Epithelial cell of prostate (primary cell): ENCODE measurements at regions not wholly inside any gene's neighbourhood (a gene's known extent, or its start where the extent isn't known, plus 50 kb on each side); places are given as distances from the start of the nearest gene placed in this dataset.

Source experiments
- DNase-seq: peaks from one replicate; pipeline ENCODE4 v3.0.0-alpha.2; 2011; ENCODE audit warnings: low read depth, low spot score
- H3K27ac ChIP-seq: fragments of 450-650 bp; 2 replicates; pipeline ENCODE4 v1.5.1; 2017; ENCODE audit warnings: mild to moderate bottlenecking

- H3K27ac ChIP-seq: peak overlapping the region; percentile 48
- no peak for DNase-seq
These were observed 309.1 kb downstream of the NSG2 start for GRCh38 chr5:174354571-174354970.

DNA sequence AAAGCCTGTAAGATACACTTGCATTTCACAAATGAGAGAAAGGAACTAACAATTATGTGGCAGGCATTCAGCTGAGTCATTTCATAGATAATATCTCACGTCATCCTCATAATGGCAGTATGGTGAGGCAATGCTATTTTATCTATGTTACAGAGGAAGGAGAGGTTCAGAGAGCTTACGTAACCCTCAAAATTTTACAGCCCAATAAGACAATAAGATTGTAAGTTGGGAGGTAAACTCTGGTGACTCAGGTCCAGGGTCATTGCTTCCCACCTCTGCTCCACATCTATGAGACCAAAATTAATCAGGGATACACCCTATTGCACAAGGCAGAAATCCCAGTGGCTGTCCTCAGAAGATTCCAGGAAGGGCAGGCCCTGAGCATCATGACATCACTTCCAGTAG is 309.7 kb downstream of the NSG2 start:
- peak; percentile 79 for DNase-seq
- H3K27ac ChIP-seq: peak overlapping the region; percentile 48

DNA sequence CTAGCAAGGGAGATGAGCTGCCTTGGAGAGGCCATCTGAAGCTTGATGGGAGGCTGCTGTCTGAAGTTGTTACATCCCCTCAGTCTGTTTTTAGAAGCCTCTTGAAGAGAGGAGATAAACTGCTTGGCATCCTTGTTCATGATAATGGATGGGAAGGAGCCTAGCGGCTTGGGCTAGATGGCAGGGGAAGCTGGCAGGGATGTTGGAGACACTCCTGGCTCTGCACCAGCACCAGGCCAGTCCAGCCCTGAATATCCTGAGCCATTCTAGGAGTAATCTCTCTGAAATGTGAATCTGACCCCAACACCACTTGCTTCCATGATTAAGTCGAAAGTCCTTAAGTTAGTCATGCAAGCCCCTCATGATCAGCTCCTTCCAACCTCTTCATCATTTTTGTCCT is 310.5 kb downstream of the NSG2 start:
- peak overlapping the region; percentile 48 for H3K27ac ChIP-seq

GRCh38 chr5:174356536-174356935 is 311.0 kb downstream of the NSG2 start:
- DNase-seq: no peak
- no peak overlapping the region for H3K27ac ChIP-seq

More for the DNA sequence above, 310.5 kb downstream of the NSG2 start:
- DNase-seq: no peak

DNA sequence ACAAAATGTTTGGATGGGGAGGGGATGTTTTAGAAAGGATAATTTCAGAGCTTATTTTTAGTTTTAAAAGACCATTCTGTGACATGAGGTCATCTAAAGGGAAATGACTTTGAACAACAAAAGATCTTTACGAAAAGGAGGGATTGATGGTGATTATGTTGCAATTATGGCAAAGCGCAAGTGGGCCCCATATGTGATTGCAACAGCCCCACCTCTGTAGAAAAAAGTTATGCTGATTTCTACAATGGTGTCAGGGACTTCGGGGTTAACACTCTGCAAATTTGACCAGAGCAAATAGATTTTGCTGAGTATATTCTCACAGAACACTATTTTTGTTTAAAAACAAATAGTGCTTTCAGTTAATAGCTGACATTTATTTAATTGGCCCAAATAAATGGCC is 312.8 kb downstream of the NSG2 start:
- no peak overlapping the region for H3K27ac ChIP-seq
- DNase-seq: no peak

DNA sequence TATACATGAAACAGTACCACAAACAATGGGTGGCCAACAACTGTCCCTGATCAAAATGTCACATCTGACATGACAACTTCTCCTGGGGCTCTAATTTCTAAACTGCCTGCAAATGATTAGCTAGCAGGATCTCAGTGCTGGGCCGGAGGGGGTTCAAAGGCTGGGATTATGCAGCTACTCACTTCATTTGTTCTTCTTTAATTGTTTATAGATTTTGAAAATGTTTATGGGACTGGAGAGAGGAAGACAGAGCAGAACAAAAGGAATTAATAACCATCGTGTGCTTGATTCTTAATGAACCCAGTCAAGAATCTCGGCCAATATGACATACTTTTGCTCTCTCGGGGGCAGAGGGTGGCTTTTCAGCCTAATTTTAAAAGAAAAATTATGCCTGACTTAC is 313.6 kb downstream of the NSG2 start:
- DNase-seq: no peak
- H3K27ac ChIP-seq: no peak overlapping the region

DNA sequence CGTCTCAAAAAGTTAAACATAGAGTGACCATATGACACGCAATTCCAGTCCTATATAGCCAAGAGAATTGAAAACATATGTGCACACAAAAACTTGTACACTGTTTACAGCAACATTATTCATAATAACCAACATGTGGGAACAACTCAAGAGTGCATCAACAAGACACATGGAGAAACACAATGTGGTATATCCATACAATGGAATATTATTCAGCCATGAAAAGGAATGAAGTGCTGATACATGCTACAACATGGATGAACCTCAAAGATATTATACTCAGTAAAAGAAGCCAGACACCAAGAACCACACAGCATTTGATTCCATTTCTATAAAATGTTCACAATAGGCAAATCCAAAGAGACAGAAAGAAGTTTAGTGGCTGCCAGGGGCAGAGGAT is 317.0 kb downstream of the NSG2 start:
- no peak overlapping the region for H3K27ac ChIP-seq
- no peak for DNase-seq

- DNase-seq: no peak
- no peak overlapping the region for H3K27ac ChIP-seq
These were observed 318.4 kb downstream of the NSG2 start for GRCh38 chr5:174363934-174364333.

GRCh38 chr5:174364676-174365075 is 319.2 kb downstream of the NSG2 start:
- DNase-seq: peak; percentile 33

DNA sequence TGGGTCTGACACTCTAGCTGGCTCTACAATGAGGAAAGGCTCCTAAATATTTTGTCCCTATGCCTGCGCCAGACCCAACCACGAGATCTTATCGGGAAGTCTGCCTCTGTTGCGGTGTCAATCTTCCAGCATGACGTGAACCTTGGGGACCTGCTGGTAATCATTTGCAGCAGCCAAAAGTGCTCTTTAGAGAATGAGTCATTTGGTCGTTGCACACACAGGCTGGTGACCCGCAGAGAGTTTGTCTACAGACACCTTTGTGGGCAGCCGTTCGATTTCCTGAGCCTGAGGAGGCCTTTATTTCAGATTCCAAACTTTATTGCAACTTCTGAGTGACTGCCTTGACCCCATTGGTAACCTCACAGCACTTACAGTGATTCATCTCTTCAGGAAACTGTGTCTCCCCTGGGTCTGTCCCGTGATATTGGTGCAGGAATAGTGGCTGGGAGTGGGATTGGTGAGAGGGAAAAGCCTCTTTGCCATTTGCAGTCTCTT is 326.1 kb downstream of the NSG2 start:
- DNase-seq: no peak
- H3K27ac ChIP-seq: no peak overlapping the region

More at GRCh38 chr5:174364676-174365075, 319.2 kb downstream of the NSG2 start:
- H3K27ac ChIP-seq: peak overlapping the region; percentile 26

GRCh38 chr5:174374206-174374605 is 328.7 kb downstream of the NSG2 start:
- DNase-seq: no peak

DNA sequence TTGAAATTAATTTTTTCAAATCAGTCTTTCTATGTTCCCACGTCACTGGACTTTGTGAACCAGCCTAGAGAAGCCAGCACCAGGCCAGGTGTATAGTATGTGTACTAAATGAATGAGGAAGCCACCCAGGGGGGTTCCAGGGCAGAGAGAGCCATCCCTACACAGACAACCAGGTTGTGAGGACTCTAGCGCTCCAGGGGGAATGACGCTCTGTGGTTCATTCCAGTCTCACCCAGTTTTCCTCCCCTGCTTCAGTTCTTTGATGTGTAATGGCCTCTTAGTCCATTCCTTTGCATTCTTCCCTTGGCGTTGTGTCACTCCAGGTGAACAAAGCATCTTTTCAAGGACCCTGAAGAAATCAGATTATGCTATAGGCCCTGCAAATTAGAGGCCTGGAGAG is 330.6 kb downstream of the NSG2 start:
- no peak for DNase-seq
- H3K27ac ChIP-seq: no peak overlapping the region

More at GRCh38 chr5:174374206-174374605, 328.7 kb downstream of the NSG2 start:
- H3K27ac ChIP-seq: no peak overlapping the region

DNA sequence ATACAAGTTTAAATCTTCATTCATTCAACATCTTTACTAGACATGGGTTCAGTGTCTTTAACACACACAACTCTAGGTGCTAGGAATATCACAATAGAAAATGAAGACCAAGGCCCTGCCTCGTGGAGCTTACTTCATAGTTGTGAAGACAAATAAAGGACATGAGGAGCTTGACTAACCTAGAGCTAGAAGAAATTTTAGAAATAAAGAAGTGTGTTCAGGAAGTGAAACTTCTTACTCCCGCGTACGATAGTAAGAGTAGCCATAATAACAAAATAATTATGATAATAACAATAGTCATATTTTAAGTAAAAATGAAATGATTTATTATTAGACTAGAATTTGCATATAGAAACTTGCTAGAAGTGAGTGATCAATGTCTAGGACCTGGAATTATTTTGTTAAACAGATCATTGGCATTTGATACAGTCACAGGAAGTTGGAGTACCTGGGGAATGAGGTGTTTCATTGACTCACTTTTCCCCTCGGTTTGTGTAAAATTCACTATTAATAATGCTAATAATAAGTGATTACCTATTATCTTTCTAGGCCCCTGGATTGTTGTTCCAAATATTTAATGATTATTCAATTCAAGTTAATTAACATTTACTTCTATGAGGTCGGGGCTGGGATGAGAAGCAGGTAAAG is 331.3 kb downstream of the NSG2 start:
- DNase-seq: no peak
- H3K27ac ChIP-seq: peak overlapping the region; percentile 59

DNA sequence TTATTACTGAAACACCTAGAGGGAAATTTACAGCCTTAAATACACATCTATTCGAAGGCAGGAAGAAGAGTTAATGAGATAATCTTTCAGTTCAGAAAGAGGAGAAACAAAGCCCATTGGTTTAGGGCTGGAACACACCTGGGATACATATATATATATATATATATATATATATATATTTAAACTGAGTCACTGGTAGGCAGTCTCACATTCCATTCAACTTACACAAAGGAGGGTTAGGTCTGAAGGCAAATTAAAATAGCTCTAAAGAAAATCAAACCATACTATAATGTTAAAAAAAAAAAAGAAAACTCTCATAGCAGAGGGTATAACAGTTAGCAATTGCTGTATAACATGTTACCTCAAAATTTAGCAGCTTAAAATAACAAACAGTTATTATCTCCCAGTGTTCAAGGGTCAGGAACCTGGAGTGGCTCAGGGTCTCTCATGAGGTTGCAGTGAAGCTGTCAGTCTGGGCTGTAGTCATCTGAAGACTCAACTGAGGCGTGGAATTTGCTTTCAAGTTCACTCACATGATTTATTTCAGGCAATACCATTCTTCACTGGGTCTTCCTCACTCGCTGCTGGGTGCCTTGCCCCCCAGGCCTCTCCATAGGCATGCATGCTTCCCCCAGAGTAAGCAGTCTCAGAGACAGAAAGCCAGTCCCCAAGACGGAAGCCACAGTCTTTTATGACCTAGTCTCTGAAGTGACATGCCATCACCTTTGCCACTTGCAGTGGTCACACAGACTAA is 332.8 kb downstream of the NSG2 start:
- H3K27ac ChIP-seq: peak overlapping the region; percentile 59
- DNase-seq: no peak

DNA sequence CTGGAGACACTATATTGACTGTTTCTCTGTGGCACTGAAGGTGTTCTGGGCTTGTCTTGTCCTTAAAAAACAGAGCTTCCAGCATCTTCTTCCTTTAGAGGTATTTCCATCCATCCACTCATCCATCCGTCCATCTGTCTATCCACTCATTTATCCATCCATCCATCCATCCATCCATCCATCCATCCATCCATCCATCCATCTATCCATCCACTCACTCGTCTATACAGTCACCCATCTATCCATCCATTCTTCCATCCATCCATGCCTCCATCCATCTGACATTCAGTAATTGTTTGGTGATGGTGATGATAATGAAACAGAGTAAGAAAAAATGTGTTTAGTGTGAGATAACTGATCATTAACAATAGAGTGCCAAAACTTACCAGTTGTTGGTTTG is 334.8 kb downstream of the NSG2 start:
- DNase-seq: no peak
- H3K27ac ChIP-seq: no peak overlapping the region

- no peak for DNase-seq
- H3K27ac ChIP-seq: no peak overlapping the region
These were observed 335.7 kb downstream of the NSG2 start for GRCh38 chr5:174381241-174381640.

GRCh38 chr5:174383210-174384167 is 338.0 kb downstream of the NSG2 start:
- peak overlapping the region; percentile 24 for H3K27ac ChIP-seq
- no peak for DNase-seq

- no peak overlapping the region for H3K27ac ChIP-seq
- no peak for DNase-seq
These were observed 339.0 kb downstream of the NSG2 start for GRCh38 chr5:174384509-174384947.

GRCh38 chr5:174386306-174386705 is 338.1 kb upstream of the MSX2 start:
- H3K27ac ChIP-seq: no peak overlapping the region
- no peak for DNase-seq

- DNase-seq: no peak
- no peak overlapping the region for H3K27ac ChIP-seq
These were observed 337.5 kb upstream of the MSX2 start for GRCh38 chr5:174386846-174387245.
